IMR-90 (cell line): ENCODE measurements at regions not wholly inside any gene's neighbourhood (a gene's known extent, or its start where the extent isn't known, plus 50 kb on each side); places are given as distances from the start of the nearest gene placed in this dataset.

Experiments
- ATAC-seq: fragments of 200-7000 bp; cut with Tn5 transposase; 2 replicates; pipeline ENCODE4 v1.9.1; 2020; ENCODE audit warnings: low read depth, mild to moderate bottlenecking, moderate library complexity
- BruUV-seq: library from RNA; stranded (reverse); fragments of 400-500 nt; replicated peaks from 2 replicates; lab custom pipeline; 2021; lab: Mats Ljungman, UMichigan
- CTCF ChIA-PET: fragments of 300-600 bp; formaldehyde crosslinking; extraction: SDS; loops from one replicate; lab custom pipeline; 2021; ENCODE audit warnings: antibody characterized with exemption; lab: Yijun Ruan, JAX
- POLR2A ChIA-PET: fragments of 300-600 bp; sonication (Branson Sonifier 250); formaldehyde crosslinking; loops from one replicate; lab custom pipeline; 2022; ENCODE audit warnings: antibody characterized with exemption; ENCODE audit not compliant: unreplicated experiment; lab: Charles Lee
- DNase-seq: peaks from one replicate; pipeline ENCODE4 v3.0.0; 2013
- H2AFZ ChIP-seq: replicated peaks from 2 replicates; pipeline ENCODE3; 2013; ENCODE audit warnings: low read length, mild to moderate bottlenecking; ENCODE audit not compliant: poor library complexity
- H2AK5ac ChIP-seq: 2 replicates; pipeline ENCODE4 v1.6.1; 2013; ENCODE audit warnings: low read depth, low read length, inconsistent platforms
- H2AK9ac ChIP-seq: replicated peaks from 2 replicates; pipeline ENCODE3; 2013; ENCODE audit warnings: mild to moderate bottlenecking, low read depth, low read length, moderate library complexity; ENCODE audit not compliant: poor library complexity
- H2BK120ac ChIP-seq: 2 replicates; pipeline ENCODE4 v1.6.1; 2013; ENCODE audit warnings: low read depth, low read length, inconsistent platforms
- H2BK15ac ChIP-seq: 3 replicates; pipeline ENCODE4 v1.6.1; 2013; ENCODE audit warnings: low read depth, low read length, inconsistent platforms
- H2BK20ac ChIP-seq: 2 replicates; pipeline ENCODE4 v1.6.1; 2013; ENCODE audit warnings: low read depth, mild to moderate bottlenecking, inconsistent platforms, low read length, moderate library complexity
- H2BK5ac ChIP-seq: 2 replicates; pipeline ENCODE4 v1.6.1; 2013; ENCODE audit warnings: mild to moderate bottlenecking, low read depth, low read length, inconsistent platforms; ENCODE audit not compliant: poor library complexity, severe bottlenecking
- H3K14ac ChIP-seq: replicated peaks from 2 replicates; pipeline ENCODE4 v1.6.1; 2013; ENCODE audit warnings: low read depth, low read length, inconsistent platforms
- H3K18ac ChIP-seq: 2 replicates; pipeline ENCODE4 v1.6.1; 2013; ENCODE audit warnings: low read depth, low read length, control low read depth
- H3K23ac ChIP-seq: 2 replicates; pipeline ENCODE4 v1.6.1; 2013; ENCODE audit warnings: low read depth, low read length, inconsistent platforms
- H3K27ac ChIP-seq: 2 replicates; pipeline ENCODE4 v1.5.1; 2013; ENCODE audit warnings: mild to moderate bottlenecking, control low read depth, low read length; ENCODE audit not compliant: insufficient read depth
- H3K27me3 ChIP-seq: 2 replicates; pipeline ENCODE4 v1.6.1; 2013; ENCODE audit warnings: low read length; ENCODE audit not compliant: control insufficient read depth, insufficient read depth
- H3K36me3 ChIP-seq: 2 replicates; pipeline ENCODE4 v1.6.1; 2013; ENCODE audit warnings: low read length, mixed read lengths; ENCODE audit not compliant: control insufficient read depth, insufficient read depth
- H3K4ac ChIP-seq: 2 replicates; pipeline ENCODE4 v1.6.1; 2013; ENCODE audit warnings: low read depth, low read length, inconsistent platforms
- H3K4me1 ChIP-seq: 2 replicates; pipeline ENCODE4 v1.6.1; 2013; ENCODE audit warnings: low read length, mixed read lengths; ENCODE audit not compliant: control insufficient read depth, insufficient read depth
- H3K4me2 ChIP-seq: 2 replicates; pipeline ENCODE4 v1.6.1; 2013; ENCODE audit warnings: low read depth, mild to moderate bottlenecking, control low read depth, low read length, moderate library complexity
- H3K4me3 ChIP-seq: 2 replicates; pipeline ENCODE4 v1.5.1; 2013; ENCODE audit warnings: low read depth, mild to moderate bottlenecking, control low read depth, low read length, moderate library complexity; ENCODE audit not compliant: insufficient read depth
- H3K56ac ChIP-seq: 2 replicates; pipeline ENCODE4 v1.6.1; 2013; ENCODE audit warnings: low read length, inconsistent platforms; ENCODE audit not compliant: insufficient read depth; ENCODE audit errors: extremely low read depth
- H3K79me1 ChIP-seq, 2 experiments: 2 replicates each; pipeline ENCODE4 v1.6.1; 2013; ENCODE audit warnings: low read length in 2 of 2, inconsistent platforms in 1 of 2, low read depth in 1 of 2
- H3K9ac ChIP-seq: 2 replicates; pipeline ENCODE4 v1.6.1; 2013; ENCODE audit warnings: low read depth, low read length, control low read depth
- H3K9me1 ChIP-seq: 2 replicates; pipeline ENCODE4 v1.6.1; 2013; ENCODE audit warnings: low read length, inconsistent platforms; ENCODE audit not compliant: insufficient read depth
- H3K9me3 ChIP-seq: 2 replicates; pipeline ENCODE4 v1.6.1; 2013; ENCODE audit warnings: low read length; ENCODE audit not compliant: control insufficient read depth, insufficient read depth
- H4K20me1 ChIP-seq: 2 replicates; pipeline ENCODE4 v1.6.1; 2013; ENCODE audit warnings: low read length, inconsistent platforms; ENCODE audit not compliant: insufficient read depth
- H4K5ac ChIP-seq: 2 replicates; pipeline ENCODE4 v1.6.1; 2013; ENCODE audit warnings: mild to moderate bottlenecking, low read depth, low read length, control low read depth
- H4K8ac ChIP-seq, 2 experiments: 2 replicates each; pipeline ENCODE4 v1.6.1; 2013; ENCODE audit warnings: low read depth in 2 of 2, low read length in 2 of 2, control low read depth in 1 of 2, inconsistent platforms in 1 of 2
- H4K91ac ChIP-seq: 2 replicates; pipeline ENCODE4 v1.6.1; 2013; ENCODE audit warnings: low read depth, low read length, inconsistent platforms; ENCODE audit not compliant: insufficient read depth
- BHLHE40 ChIP-seq: fragments of 150-350 bp; IDR thresholded peaks from 2 replicates; pipeline ENCODE4 v1.6.1; 2016; ENCODE audit warnings: mild to moderate bottlenecking, low read depth, low read length
- FOS ChIP-seq: fragments of 150-350 bp; IDR thresholded peaks from 2 replicates; pipeline ENCODE4 v1.6.1; 2016; ENCODE audit warnings: low read depth, low read length
- MAFK ChIP-seq: IDR thresholded peaks from 2 replicates; pipeline ENCODE4 v1.6.1; 2012; ENCODE audit warnings: low read depth, low read length, improper control_type of control experiment
- MXI1 ChIP-seq: IDR thresholded peaks from 2 replicates; pipeline ENCODE4 v1.6.1; 2012; ENCODE audit warnings: low read depth, mild to moderate bottlenecking, low read length, moderate library complexity, borderline replicate concordance
- RCOR1 ChIP-seq: IDR thresholded peaks from 2 replicates; pipeline ENCODE4 v1.6.1; 2012; ENCODE audit warnings: mild to moderate bottlenecking, low read length, improper control_type of control experiment; ENCODE audit not compliant: insufficient replicate concordance
- WGBS, 2 experiments: methylation state at CpG; one replicate each; pipeline versions ENCODE4 v1.1.5 to v1.1.7; 2013; ENCODE audit warnings: missing lambda C conversion rate in 2 of 2; ENCODE audit not compliant: insufficient read length in 1 of 2; ENCODE audit errors: extremely low coverage in 2 of 2; 5-methylcytosine and 5-hydroxymethylcytosine counted together
- dilution Hi-C: fragments of 300-500 bp; cut with HindIII; formaldehyde crosslinking; loops from one replicate; pipeline ENCODE4 v1.14.3; 2018; ENCODE audit warnings: low sequenced_read_pairs; ENCODE audit not compliant: unreplicated experiment
- in situ Hi-C: fragments of 300-500 bp; cut with MboI; formaldehyde crosslinking; loops from 3 replicates; pipeline ENCODE4 v1.14.3; 2019; ENCODE audit warnings: low sequenced_read_pairs, inconsistent platforms, mixed read lengths
- intact Hi-C: fragments of 100-400 bp; cut with micrococcal nuclease; formaldehyde crosslinking; loops from 2 replicates; pipeline ENCODE4 v1.10.0; 2022
- TF ChIP-seq, protein P1 (sequence below): fragments of 150-350 bp; IDR thresholded peaks from 2 replicates; pipeline ENCODE4 v1.6.1; 2017; ENCODE audit warnings: mild to moderate bottlenecking, antibody characterized with exemption, low read length, low read depth

- Histone ChIP-seq H4K20me1 (no peaks in the 10 kb centered on the region), H2AFZ (no peak overlapping the region), H3K36me3 (no peaks in the 10 kb centered on the region), H3K4me1 (no peaks in the 10 kb centered on the region), H3K18ac (no peak overlapping the region), H3K9me3 (no peaks in the 10 kb centered on the region), H3K23ac (no peak overlapping the region), H2BK20ac (no peak overlapping the region), H3K4me3 (no peak overlapping the region), H3K27ac (no peak overlapping the region), H3K14ac (no peak overlapping the region), H3K9ac (no peak overlapping the region), H3K56ac (no peak overlapping the region), H3K79me1 (no peaks in the 10 kb centered on the region), H3K4ac (no peak overlapping the region), H2AK9ac (no peak overlapping the region), H2BK5ac (no peak overlapping the region), H3K9me1 (no peaks in the 10 kb centered on the region), H2BK120ac (no peak overlapping the region), H2AK5ac (no peak overlapping the region), H4K91ac (no peak overlapping the region), H3K4me2 (no peak overlapping the region), H3K27me3 (no peaks in the 10 kb centered on the region), H4K8ac (no peak overlapping the region), H4K5ac (no peak overlapping the region), H2BK15ac (no peak overlapping the region)
- BruUV-seq: no TSS peak
- intact Hi-C loops: no loop called here
- WGBS, 2 experiments: no CpG with 5 or more reads among the region's 6 CpGs
- dilution Hi-C loops: no loop called here
- no peak for TF ChIP-seq FOS
- TF ChIP-seq BHLHE40: no peak
- TF ChIP-seq, protein P1, sequence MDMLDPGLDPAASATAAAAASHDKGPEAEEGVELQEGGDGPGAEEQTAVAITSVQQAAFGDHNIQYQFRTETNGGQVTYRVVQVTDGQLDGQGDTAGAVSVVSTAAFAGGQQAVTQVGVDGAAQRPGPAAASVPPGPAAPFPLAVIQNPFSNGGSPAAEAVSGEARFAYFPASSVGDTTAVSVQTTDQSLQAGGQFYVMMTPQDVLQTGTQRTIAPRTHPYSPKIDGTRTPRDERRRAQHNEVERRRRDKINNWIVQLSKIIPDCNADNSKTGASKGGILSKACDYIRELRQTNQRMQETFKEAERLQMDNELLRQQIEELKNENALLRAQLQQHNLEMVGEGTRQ: no peak
- no peak for TF ChIP-seq MAFK
- no peak for TF ChIP-seq MXI1
- TF ChIP-seq RCOR1: no peak
- DNase-seq (no peak), ATAC-seq (no peak)
- in situ Hi-C loops: no loop called here
- ChIA-PET POLR2A (no interaction called here), CTCF (no interaction called here)
These were observed 518.8 kb upstream of the LCORL start for GRCh38 chr4:18540349-18540748.
